Lower leg skin (tissue), 3 donors: ENCODE measurements at regions not wholly inside any gene's neighbourhood (a gene's known extent, or its start where the extent isn't known, plus 50 kb on each side); places are given as distances from the start of the nearest gene placed in this dataset.

Source experiments
- POLR2A ChIP-seq, 2 donors: fragments of 450-650 bp; IDR thresholded peaks; one replicate each; pipeline ENCODE4 v1.6.1; 2016 to 2017; ENCODE audit warnings: antibody characterized with exemption in 2 of 2, mild to moderate bottlenecking in 1 of 2, moderate library complexity in 1 of 2
- TF ChIP-seq, protein P1 (sequence below), 3 donors: fragments of 450-650 bp; IDR thresholded peaks; one replicate each; pipeline ENCODE4 v1.5.1; 2016; ENCODE audit warnings: antibody characterized with exemption in 3 of 3, mild to moderate bottlenecking in 3 of 3, moderate library complexity in 2 of 3

DNA sequence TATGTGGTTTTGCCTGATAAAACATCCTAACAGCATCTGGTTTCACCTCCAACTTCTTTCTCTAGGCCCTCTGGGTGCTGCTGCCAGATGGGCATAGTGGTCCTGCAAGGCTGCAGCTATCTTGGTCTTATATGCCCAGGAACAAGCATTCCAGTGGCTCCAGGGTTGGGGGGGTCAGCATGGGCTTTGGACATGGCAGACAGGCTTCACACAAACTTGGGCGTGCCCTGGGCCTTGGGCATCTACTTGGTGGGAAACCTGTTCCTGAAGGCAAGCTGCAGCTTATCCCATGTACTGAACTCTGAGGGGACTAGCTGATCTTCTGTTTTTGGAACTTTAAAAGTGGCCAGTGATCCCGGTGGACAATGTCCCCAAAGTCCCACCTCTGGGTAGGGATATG lies 54.9 kb upstream of the ZNF678 start:
- TF ChIP-seq, protein P1, sequence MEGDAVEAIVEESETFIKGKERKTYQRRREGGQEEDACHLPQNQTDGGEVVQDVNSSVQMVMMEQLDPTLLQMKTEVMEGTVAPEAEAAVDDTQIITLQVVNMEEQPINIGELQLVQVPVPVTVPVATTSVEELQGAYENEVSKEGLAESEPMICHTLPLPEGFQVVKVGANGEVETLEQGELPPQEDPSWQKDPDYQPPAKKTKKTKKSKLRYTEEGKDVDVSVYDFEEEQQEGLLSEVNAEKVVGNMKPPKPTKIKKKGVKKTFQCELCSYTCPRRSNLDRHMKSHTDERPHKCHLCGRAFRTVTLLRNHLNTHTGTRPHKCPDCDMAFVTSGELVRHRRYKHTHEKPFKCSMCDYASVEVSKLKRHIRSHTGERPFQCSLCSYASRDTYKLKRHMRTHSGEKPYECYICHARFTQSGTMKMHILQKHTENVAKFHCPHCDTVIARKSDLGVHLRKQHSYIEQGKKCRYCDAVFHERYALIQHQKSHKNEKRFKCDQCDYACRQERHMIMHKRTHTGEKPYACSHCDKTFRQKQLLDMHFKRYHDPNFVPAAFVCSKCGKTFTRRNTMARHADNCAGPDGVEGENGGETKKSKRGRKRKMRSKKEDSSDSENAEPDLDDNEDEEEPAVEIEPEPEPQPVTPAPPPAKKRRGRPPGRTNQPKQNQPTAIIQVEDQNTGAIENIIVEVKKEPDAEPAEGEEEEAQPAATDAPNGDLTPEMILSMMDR (IDR thresholded peaks at IDR 0.05): no peak
- no peak for TF ChIP-seq POLR2A (IDR thresholded peaks at IDR 0.05)
